SKM-1 (cell line): ENCODE measurements at regions not wholly inside any gene's neighbourhood (a gene's known extent, or its start where the extent isn't known, plus 50 kb on each side); places are given as distances from the start of the nearest gene placed in this dataset.

Experiments
- DNase-seq: peaks from one replicate; lab custom pipeline; 2025; ENCODE audit not compliant: unreplicated experiment; lab: John Stamatoyannopoulos, UW

DNA sequence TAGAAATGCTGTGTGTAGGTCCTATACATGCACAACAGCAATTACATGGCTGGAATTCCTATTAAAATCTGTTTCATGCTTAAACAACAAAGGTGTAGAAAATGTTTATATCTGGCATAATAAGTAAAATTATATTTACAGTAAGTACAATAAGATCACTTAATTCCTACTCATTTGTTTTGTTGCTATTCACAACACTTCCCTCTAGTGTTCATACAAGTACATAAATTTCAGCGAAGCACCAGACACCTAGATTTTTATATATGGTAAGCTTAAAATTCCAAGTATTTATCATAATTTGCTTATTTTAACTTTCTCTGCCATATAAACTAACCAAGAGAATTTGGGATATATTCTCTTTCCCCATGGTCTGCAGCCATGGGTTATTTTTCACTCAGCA lies 51.8 kb upstream of the ANK3 start:
- DNase-seq = peak; percentile 26

GRCh38 chr10:60439641-60440040 lies 50.0 kb upstream of the ANK3 start:
- no peak for DNase-seq
